Mesodermal cell (in vitro differentiated cells): ENCODE measurements at regions not wholly inside any gene's neighbourhood (a gene's known extent, or its start where the extent isn't known, plus 50 kb on each side); places are given as distances from the start of the nearest gene placed in this dataset.
"Not testable (repeated sequence)": the region's sequence is repeated elsewhere in the genome, so short reads cannot be mapped to it uniquely, and the experiment has no call there.

Experiments used
- H3K27ac ChIP-seq: 2 replicates; pipeline ENCODE4 v1.7.0; 2013; ENCODE audit warnings: mild to moderate bottlenecking, low read depth, low read length, moderate library complexity; ENCODE audit not compliant: severe bottlenecking
- H3K36me3 ChIP-seq: 2 replicates; pipeline ENCODE4 v1.7.1; 2013; ENCODE audit warnings: mild to moderate bottlenecking, low read length, moderate library complexity; ENCODE audit not compliant: control insufficient read depth, insufficient read depth
- H3K4me1 ChIP-seq: one replicate; pipeline ENCODE4 v1.7.1; 2013; ENCODE audit warnings: mild to moderate bottlenecking, low read length; ENCODE audit not compliant: insufficient read depth, control insufficient read depth, poor library complexity, severe bottlenecking
- H3K4me3 ChIP-seq: 2 replicates; pipeline ENCODE4 v1.7.0; 2013; ENCODE audit warnings: low read length, control low read depth, mild to moderate bottlenecking; ENCODE audit not compliant: insufficient read depth, poor library complexity, severe bottlenecking; ENCODE audit errors: extremely low read depth
- H3K9me3 ChIP-seq: 2 replicates; pipeline ENCODE4 v1.7.1; 2013; ENCODE audit warnings: mild to moderate bottlenecking, low read length, moderate library complexity; ENCODE audit not compliant: control insufficient read depth
- WGBS, 2 experiments: methylation state at CpG; one replicate each; pipeline ENCODE4 v1.1.5; 2013; ENCODE audit warnings: missing lambda C conversion rate in 2 of 2; ENCODE audit not compliant: insufficient coverage in 2 of 2; 5-methylcytosine and 5-hydroxymethylcytosine counted together

DNA sequence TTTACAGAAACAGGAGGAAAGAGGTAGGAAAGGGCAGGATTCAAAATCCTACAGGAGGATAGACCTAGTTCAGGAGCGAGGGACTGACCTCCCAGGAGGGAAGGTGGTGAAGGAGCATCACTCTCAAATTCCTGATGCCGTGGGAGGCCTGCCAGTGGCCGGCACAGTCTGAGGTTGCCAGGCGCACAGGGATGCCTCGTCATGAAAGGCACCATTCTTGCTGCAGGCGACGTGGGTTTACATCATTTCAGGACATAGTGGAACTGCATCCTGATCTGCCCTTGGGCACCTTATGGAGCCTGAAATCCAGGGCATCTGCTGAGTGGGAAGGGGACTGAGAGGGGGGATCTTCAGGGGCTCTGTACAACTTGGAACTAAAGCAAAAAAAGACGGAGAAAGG is 163.2 kb upstream of the S1PR3 start:
- Histone ChIP-seq H3K4me3 (no peak overlapping the region), H3K4me1 (peaks cover 10% of the 10 kb centered on the region), H3K36me3 (no peaks in the 10 kb centered on the region), H3K9me3 (peaks cover 6% of the 10 kb centered on the region), H3K27ac (no peak overlapping the region)
- 88 to 93% methylated on average over 8 of the region's 8 CpGs for WGBS, 2 experiments

DNA sequence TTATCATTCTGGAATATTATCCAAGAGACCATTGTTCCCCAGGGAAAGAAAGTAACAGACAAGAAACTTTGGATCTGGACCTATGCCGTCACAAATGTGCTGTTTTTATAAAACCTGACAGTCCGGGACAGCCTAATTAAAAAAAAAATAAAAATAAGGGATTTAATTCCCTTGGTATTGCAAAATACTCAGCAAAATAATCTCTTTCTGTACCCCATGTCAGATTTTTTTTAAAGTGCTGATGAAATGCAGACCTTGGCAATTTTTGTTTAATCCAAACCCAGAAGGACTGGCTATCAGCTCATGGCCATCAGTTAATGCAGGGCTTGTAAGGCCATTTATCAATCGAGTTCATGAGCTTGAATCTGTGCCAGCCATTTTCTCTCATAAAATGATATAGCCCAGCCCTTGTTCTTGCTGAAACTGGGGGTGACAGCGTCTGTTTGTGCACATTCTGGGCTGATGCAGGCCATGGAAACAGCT is 162.7 kb upstream of the S1PR3 start:
- Histone ChIP-seq H3K4me3 (no peak overlapping the region), H3K27ac (no peak overlapping the region), H3K4me1 (peaks cover 10% of the 10 kb centered on the region), H3K36me3 (no peaks in the 10 kb centered on the region), H3K9me3 (peaks cover 6% of the 10 kb centered on the region)
- 92 to 94% methylated on average over 2 to 3 of the region's 4 CpGs for WGBS, 2 experiments

DNA sequence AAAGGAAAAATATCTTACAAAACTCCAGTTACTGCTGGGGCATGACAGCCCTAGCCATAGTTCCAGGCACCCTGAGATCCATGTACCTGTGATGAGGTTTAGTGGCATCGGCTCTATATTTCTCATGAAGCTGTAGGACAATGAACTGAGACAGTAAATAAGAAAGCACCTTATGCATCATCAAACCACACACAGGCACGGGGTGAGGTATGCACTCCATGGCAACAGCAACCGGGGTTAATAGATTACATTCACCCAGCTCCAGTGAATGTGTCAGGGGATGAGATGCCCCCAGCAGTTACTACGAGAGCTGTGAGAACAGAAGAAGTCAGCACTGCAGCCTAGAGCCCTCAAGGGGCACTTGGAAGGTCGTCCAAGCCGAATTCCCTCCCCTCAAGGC is 162.0 kb upstream of the S1PR3 start:
- H3K9me3 ChIP-seq: peaks cover 6% of the 10 kb centered on the region
- H3K27ac ChIP-seq: no peak overlapping the region
- H3K4me3 ChIP-seq: no peak overlapping the region
- WGBS, 2 experiments: 84 to 89% methylated on average over 4 of the region's 6 CpGs
- no peaks in the 10 kb centered on the region for H3K36me3 ChIP-seq
- peaks cover 10% of the 10 kb centered on the region for H3K4me1 ChIP-seq

DNA sequence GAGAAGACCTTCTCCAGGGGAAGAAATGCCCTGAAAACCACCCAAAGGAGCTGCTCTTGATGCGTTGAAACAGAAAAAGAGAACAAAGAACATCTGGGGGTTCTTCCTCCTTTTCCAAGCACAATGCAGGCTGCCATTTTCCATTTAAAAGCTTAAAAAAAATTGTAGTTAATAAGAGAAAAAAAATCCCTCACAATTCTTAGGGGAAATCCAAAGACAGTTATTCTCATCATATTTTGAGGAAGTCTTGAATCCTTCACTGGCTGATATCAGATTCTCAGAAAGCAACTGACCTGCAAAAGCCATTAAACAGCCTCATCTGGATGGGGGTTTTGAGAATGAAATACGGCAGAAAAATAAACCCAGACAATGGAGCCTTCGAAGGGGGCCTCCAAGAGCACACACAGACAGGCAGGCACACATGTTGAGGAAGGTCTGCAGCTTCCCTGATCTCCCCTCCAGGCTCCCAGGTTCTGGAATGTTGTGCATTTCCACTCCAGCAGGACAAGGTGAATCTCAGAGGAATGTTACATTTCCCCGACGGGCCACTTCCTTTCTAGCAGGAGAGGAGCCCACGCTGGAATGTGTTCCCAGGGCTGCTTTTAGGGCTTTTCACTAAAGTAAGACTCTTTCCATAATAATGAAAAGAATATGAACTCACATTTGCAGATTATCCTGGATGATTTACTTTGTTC is 159.4 kb upstream of the S1PR3 start:
- Histone ChIP-seq H3K4me3 (no peak overlapping the region), H3K27ac (no peak overlapping the region), H3K9me3 (peaks cover 6% of the 10 kb centered on the region), H3K4me1 (peaks cover 10% of the 10 kb centered on the region), H3K36me3 (no peaks in the 10 kb centered on the region)
- 79 to 86% methylated on average over 1 to 4 of the region's 6 CpGs for WGBS, 2 experiments

DNA sequence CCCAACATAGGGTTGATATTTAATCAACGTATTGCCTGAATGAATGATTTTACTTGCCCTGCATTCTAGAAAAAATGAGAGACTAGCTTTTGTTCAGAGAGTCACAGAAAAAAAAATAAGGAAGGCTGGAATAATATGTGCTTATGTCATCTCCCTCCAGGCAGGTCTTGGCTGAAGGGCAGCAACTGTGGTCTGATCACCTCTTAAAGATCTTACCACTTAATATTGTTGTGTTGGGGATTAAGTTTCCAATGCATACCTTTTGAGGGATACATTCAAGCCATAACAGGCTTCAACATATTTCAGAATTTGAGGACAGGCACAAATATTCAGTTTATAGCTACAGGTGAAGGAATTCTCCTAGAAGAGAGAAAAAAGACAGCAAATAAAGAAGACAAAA is 157.3 kb upstream of the S1PR3 start:
- peaks cover 10% of the 10 kb centered on the region for H3K4me1 ChIP-seq
- peaks cover 6% of the 10 kb centered on the region for H3K9me3 ChIP-seq
- no peak overlapping the region for H3K4me3 ChIP-seq
- H3K36me3 ChIP-seq: no peaks in the 10 kb centered on the region
- no peak overlapping the region for H3K27ac ChIP-seq
- WGBS, 2 experiments: 71% methylated on average over 1 of the region's 1 CpG; no CpG with 5 or more reads in 1 of the 2 experiments

DNA sequence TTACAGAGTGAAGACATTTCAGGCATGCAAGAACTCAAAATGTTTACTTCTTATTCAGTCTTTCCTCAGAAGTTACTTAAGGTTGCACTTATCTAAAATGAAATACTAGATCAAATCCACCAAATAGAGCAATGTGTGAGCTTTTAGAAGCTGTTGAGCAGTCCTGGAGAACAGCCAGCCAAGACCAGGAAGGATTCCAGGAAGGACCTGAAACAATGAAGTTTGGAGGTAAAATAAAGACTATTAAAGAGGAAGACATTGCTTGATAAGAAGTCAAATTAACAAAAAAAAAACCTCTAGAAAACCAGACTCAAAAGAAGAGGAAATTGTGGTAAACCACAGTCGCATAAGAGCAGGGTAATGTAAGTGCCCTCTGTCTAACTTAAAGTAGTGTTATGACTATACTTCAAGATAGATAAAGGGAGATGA is 156.2 kb upstream of the S1PR3 start:
- H3K4me1 ChIP-seq: peaks cover 10% of the 10 kb centered on the region
- no CpG with 5 or more reads among the region's 1 CpG for WGBS, 2 experiments
- H3K9me3 ChIP-seq: peaks cover 6% of the 10 kb centered on the region
- H3K36me3 ChIP-seq: no peaks in the 10 kb centered on the region
- H3K27ac ChIP-seq: no peak overlapping the region
- no peak overlapping the region for H3K4me3 ChIP-seq

DNA sequence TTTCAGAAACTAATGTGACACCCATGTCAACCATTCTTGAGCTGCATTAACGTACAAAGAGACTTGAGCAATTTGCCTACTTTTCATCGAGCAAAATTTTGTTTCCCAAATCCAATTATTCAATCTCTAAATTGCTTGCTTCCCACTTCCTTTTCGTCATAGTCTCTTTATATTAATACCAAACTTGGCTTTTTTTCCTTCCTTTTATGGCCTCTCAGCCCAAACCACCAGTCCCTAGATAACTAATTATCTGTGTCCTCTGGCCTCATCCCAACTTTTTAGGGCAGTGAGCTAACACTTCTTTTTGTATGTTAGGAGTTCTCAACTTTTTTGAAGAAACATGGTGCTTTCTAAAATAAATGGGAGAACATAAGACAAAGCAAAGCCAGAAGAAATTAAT is 155.5 kb upstream of the S1PR3 start:
- 82 to 93% methylated on average over 3 of the region's 3 CpGs for WGBS, 2 experiments
- H3K4me1 ChIP-seq: peaks cover 10% of the 10 kb centered on the region
- no peak overlapping the region for H3K4me3 ChIP-seq
- no peak overlapping the region for H3K27ac ChIP-seq
- no peaks in the 10 kb centered on the region for H3K36me3 ChIP-seq
- H3K9me3 ChIP-seq: peaks cover 6% of the 10 kb centered on the region

DNA sequence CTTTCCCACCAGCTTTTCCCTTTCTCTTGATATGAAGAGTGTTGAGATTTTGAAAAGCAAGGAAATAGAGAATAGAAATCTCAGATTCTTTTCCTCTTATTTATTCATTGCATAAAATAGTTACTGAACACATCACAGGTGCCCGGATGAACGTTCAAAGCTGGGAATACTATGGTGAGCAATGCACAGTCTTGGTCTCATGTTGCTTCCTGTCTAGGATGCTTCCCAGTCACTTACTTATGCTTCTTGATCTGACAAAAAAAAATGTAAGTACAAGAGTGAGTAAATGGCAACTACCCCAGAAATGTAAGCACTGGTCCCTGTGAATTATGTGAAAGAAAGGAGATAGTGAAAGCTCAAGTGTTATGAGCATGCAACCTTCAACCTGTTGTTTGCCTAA is 153.5 kb upstream of the S1PR3 start:
- Histone ChIP-seq H3K27ac (no peak overlapping the region), H3K4me3 (no peak overlapping the region)
- WGBS, 2 experiments: 83 to 100% methylated on average over 2 of the region's 2 CpGs

DNA sequence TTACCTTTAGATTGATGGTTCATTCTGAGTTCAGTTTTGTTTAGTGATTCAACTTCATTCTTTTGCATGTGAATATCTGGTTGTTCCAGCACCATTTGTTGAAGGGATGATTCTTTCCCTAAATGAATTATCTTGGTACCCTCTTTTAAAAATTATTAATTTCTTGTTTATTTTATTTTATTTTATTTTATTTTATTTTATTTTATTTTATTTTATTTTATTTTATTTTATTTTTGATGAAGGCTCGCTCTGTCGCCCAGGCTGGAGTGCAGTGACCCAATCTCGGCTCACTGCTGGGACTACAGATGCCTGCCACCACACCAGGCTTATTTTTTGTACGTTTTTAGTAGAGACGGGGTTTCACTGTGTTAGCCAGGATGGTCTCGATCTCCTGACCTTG is 141.4 kb upstream of the S1PR3 start:
- H3K36me3 ChIP-seq, H3K27ac ChIP-seq, H3K9me3 ChIP-seq, H3K4me1 ChIP-seq, H3K4me3 ChIP-seq: not testable (repeated sequence)
- 84 to 100% methylated on average over 4 to 6 of the region's 6 CpGs for WGBS, 2 experiments

More for the DNA sequence above, 153.5 kb upstream of the S1PR3 start:
- Histone ChIP-seq H3K36me3 (no peaks in the 10 kb centered on the region), H3K9me3 (peaks cover 3% of the 10 kb centered on the region), H3K4me1 (no peaks in the 10 kb centered on the region)

DNA sequence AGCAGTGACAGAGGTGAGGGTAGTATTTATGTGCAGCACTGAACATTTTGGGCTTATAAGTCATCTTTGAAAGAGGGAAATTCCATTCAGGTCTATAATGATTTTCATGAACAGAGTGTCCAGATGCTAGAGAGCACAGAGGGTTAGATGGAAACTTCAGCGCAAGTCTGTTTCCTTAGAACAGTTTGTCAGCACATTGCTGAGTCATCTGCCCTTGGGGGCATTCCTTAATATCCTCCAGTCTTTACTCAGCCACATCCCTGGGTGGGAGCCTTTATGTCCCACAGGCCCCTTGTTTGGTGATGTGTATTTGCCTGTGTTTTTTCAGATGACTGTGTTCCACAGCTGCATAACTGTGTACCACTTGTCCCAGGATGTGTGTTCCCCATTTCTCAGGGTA is 138.5 kb upstream of the S1PR3 start:
- WGBS, 2 experiments: 67 to 71% methylated on average over 1 of the region's 1 CpG
- Histone ChIP-seq H3K27ac (peak overlapping the region; percentile 6), H3K9me3 (peaks cover 6% of the 10 kb centered on the region), H3K4me3 (no peak overlapping the region), H3K36me3 (no peaks in the 10 kb centered on the region), H3K4me1 (peaks cover 7% of the 10 kb centered on the region)

DNA sequence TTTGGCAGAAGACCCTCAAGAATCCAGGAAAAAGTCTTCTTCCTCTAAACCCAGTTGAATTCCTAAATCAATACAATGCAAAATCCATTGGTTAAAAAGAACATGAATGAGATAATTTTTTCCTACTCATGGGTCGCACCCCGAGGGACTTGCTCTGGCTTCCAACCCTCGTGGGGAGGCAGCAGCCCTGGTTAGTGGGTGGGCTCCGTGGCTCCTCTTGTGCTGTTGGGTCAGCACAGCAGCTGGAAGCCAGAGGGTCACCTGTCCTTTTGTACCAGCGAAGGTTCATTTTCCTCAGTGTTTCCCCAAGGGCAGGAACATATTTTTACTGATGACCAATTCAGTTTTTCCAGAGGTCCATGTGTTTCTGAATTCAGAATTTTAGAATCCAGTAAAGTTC is 120.6 kb upstream of the S1PR3 start:
- 79 to 95% methylated on average over 4 to 5 of the region's 5 CpGs for WGBS, 2 experiments

More for the DNA sequence above, 120.6 kb upstream of the S1PR3 start:
- no peaks in the 10 kb centered on the region for H3K9me3 ChIP-seq
- H3K27ac ChIP-seq: no peak overlapping the region
- H3K4me3 ChIP-seq: no peak overlapping the region
- H3K4me1 ChIP-seq: no peaks in the 10 kb centered on the region
- H3K36me3 ChIP-seq: no peaks in the 10 kb centered on the region
